Mesenteric fat pad (tissue), 1 donor: ENCODE measurements at regions not wholly inside any gene's neighbourhood (a gene's known extent, or its start where the extent isn't known, plus 50 kb on each side); places are given as distances from the start of the nearest gene placed in this dataset.

Experiments used
- DNase-seq: peaks from one replicate; pipeline ENCODE4 v3.0.0-alpha.2; 2020; ENCODE audit warnings: low spot score
- donor health status: DM: yes; HTN: yes; CAD: no.

- peak; percentile 41 for DNase-seq
These were observed 95.1 kb upstream of the GPR26 start for GRCh38 chr10:123570898-123571515.

DNA sequence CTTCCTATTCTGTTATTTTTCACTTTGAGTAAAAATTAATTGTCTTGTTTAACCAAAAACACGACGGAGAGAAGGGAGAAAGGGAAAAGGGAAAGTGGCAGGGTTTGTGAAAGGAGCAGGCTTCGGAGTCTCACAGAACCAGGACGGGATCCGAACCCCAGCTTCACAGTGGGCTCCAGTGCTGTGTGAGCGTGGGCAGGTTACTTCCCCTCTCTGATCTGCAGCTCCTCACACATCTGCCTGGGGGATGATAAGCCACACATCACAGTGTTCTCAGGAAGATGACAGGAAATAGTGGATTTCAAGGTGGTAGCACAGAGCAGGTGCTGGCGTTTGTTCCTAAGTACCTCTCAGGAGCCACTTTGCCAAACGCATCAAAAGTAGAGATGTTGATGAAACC is 94.2 kb upstream of the GPR26 start:
- peak; percentile 22 for DNase-seq

- DNase-seq, result peak; percentile 87
These were observed 92.7 kb upstream of the GPR26 start for GRCh38 chr10:123573236-123574108.

DNA sequence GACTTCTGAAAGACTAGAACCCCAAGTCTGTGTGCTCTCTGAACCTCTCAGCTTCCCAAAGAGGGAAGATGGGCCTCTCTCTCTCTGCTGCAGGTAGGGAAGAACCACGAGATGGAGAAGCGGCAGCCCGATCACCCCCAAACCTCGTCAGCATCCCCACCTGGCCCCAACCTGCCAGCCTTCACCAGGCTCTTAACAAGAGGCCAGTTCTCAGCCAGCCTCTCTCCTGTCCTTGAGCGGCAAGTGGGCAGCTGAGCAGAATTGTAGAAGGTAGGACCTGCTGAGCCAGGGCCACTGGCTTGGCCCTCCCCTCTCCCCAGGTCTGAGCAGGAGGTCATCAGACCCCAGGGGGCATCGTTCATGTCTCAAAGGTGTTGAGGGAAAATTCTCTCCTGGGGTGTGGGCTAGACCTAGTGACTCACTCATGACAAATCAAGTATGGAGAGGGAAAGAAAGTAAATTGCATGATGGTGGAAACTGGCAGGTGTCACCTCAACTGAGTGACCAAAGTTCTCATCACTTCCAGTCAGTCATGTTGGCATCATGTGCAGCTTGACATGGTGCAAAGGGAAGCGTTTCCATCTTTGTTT is 92.0 kb upstream of the GPR26 start:
- DNase-seq, result peak; percentile 35

- DNase-seq, result peak; percentile 41
These were observed 91.0 kb upstream of the GPR26 start for GRCh38 chr10:123575105-123575504.

DNA sequence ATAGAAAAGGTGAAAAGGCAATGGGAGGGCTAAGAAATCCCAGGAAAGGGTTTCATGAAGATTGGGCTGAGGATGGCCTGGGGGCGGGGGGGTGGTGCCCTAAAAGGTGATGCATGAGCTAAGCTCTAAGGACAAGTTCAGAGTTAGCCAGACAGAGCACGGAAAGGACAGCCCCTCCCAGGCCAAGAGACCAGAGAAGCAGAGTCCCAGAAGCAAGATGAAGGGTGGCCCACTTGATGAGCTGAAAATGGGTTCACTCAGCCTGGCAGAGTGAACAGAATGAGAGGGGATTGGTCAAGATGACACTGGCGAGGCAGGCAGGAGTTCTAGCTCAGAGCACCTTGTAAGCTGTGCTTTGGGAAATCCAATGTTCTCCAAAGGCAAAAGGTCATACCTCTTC is 89.4 kb upstream of the GPR26 start:
- DNase-seq, result peak; percentile 73

DNA sequence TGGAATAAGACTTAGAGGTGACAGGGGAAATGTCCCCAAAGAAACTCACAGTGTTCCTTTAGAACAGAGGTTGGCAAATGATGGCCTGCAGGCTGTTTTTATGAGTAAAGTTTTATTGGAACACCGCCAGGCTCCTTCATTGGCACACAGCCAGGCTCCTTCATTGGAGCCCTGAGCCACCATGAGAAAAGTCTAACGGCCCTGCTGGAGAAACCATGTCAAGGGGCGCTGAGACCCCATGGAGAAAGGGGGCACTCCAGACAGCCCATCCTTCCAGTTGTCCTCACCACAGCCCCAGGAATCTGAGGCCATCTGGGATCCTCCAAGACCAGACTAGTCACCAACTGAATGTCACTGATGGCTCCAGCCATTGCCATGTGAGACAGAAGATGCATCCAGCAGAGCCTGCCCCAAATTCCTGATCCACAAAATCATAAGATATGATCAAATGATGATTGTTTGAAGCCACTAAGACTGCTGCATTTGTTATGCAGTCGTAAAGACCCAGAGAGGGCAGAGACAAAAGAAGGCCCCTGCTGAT is 88.2 kb upstream of the GPR26 start:
- peak; percentile 43 for DNase-seq

DNA sequence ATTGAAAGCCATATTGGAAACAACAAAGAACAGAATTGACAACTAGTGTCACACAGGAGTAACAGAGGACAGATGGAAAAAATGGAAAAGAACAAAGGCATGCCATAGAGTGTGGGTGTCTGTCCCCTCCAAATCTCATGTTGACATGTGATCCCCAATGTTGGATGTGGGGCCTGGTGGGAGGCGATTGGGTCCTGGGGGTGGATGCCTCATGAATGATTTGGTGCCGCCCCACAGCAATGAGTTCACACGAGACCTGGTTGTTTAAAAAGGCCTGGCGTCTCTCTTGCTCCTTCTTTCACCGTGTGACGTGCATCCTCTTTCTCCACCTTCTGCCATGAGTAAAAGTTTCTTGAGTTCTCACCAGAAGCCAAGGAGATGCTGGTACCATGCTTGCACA is 87.4 kb upstream of the GPR26 start:
- peak; percentile 30 for DNase-seq

DNA sequence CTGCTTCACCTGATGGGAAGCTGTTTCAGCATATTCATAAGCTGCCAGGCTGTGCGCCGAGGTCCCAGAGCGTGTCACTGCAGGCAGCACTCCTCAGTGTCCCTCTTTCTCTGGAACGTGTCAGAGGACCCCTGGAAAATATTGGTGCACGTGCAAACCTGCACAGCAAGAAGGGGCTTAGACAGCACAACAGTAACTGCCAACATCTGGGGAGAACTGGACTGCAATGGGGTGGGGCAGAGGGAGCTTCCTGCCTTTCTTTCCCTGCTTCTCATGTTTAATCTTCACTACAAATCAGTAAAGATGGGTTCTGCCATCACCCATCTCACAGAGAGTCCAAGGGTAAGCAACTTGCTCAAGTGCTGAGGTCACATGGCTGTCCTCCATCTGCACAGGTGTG is 86.5 kb upstream of the GPR26 start:
- peak; percentile 26 for DNase-seq

DNA sequence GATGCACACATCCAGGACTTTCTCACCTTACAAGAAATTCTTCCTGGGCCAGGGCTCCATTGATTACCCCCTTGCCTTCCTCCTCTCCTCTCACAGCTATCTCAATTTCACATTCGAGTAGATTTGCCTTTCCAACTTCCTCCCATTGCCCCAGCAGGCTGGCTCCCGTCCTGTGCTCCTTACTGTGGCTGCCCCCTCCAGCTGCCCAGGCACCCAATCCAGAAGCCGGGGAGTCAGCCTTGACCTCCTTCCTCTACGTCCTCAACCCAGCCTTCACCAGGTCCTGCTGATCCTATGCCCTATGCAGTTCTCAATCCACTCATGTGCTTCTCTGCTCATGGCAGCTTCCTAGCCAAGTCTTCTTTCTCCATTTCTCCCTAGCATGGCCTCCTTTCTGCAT is 85.7 kb upstream of the GPR26 start:
- peak; percentile 79 for DNase-seq

DNA sequence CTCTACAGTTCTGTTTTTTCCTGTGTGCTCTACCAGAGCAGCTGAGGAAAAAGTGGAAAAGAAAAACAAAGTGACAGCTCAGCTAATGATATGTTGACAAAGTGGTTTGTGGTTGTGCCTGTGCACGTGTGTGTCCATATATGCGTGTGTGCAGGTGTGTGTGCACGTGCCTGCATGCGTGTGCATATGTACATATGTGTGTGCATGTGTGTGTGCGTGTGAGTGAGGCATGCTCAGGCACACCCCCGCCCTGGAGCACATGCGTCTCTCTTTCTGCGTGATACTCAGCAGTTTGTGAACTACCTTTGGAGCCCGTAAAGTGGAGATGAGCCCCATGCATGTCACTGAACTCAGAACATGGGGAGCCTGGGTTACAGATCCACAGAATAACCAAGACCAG is 84.5 kb upstream of the GPR26 start:
- DNase-seq, result peak; percentile 45

DNA sequence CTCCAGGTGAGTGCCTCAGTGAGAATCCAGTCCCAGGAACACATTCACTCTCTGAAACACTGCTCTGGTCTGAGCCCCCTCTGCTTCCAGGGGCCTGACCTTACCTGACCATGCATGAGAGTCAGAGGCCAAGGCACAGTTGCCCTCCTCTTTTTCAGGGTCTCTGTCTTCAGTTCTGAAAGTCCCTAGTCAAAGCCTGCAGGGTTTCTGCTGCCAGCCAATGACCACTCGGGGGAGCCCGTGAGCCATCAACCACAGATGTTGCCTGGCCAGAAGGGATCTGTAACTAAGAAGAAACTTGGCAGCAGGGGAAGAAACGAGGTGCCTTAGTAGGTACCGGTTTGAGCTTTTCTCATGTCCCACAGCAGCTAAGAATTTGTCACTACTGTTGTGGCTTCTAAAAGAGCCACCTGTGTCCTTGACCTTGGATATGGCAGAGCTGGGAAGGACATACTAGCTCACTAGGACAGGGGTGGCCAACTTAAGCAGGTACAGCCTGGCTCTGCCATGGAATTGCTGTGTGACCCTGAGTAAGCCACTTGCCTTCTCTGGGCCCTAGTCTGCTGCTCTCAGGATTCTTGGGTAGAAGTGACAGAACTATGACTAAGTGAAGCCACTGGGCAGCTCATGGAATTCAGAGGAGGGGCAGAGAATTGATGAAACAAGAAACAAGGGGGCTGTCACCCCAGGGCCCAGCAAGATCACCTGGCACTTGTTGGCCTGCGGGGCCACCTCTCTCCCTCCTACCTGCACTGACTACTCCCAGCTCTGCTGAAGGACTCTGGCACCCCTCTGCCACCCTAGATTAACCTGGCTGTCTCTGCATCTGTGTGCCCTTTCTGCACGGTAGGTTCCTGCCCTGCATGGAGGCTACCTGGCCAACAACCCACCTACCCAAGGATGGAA is 83.8 kb upstream of the GPR26 start:
- DNase-seq, result peak; percentile 90

DNA sequence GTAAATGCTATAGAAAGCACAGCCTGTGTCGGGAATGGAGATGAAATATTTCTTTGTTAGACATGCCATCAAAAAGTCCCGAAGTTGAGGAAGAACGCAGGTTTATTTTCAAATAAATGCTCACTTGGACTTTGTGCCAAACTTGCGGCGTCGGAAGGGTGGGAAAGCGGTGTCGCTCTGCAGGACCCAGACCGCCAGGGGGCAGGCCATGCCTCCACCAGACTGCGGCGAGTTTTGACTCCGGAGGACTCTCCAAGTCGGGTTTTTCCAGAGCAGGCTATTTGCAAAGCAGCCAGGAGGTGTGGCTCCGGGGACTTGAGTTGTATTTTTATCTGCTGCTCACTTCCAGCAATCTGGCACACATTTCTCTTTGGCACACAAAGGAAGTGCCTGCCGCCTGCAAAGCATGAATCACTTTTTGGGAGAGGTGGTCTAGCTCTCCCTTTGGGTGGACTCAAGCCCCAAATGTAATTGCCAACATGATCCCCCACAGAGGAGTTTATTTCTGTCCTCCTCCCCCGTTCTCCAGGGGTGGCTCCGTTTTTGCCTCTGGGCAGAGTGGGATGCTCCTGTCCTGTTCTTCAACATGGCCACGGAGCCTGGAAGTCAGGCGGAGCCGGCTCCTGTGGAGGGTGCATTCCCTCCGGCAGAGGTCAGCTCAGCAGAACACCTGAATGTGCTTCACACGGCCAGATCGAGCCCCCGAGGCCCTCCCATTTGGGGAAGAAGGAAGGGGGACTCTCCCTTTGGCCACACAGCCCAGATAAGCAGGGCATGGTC is 82.3 kb upstream of the GPR26 start:
- peak; percentile 90 for DNase-seq

- no peak for DNase-seq
These were observed 81.8 kb upstream of the GPR26 start for GRCh38 chr10:123584419-123584775.

- DNase-seq, result no peak
These were observed 80.4 kb upstream of the GPR26 start for GRCh38 chr10:123585477-123586445.

DNA sequence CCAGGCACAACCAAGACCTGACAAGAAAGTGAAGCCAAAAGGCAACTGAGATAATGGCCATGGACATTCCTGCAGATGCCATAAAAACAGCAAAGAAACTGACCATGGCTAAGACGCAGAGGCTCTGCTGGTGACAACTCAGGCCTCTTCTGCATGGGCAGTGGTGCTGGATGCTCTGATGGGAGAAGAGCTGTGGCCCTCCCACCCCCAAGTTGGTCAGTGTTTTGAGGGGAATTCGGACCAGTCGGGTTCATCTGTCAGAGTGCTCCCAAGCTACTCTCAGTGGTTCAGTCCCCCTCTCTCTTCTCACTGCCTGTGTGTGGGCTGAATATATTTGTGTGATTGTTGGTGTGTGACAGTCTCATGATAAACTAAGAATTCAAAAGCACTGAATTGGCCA is 79.0 kb upstream of the GPR26 start:
- peak; percentile 83 for DNase-seq

DNA sequence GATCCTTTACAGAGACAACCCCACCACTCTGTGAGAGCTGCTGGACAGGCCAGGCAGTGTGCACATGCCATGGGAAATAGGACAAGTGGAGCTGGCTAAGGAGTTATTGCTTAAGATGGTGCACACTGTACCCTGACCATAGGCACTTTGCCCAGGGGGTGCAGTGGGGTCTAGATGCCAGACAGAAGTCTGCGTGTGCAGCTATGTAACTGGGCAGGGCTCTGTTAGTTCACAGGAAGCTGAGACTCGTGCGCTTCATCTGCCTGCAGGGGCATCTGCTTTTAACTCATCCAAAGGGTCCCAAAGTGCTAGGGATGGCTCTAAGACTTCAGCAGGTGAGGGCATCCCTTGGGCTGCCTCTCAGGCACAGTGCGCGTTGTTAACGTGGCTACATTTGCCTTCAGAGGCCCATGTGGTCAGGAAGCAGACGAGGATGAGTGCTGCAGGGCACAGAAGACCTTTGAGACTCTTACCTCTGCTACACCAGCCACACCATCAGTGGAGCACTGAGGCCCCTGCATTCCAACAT is 77.7 kb upstream of the GPR26 start:
- DNase-seq, result no peak

DNA sequence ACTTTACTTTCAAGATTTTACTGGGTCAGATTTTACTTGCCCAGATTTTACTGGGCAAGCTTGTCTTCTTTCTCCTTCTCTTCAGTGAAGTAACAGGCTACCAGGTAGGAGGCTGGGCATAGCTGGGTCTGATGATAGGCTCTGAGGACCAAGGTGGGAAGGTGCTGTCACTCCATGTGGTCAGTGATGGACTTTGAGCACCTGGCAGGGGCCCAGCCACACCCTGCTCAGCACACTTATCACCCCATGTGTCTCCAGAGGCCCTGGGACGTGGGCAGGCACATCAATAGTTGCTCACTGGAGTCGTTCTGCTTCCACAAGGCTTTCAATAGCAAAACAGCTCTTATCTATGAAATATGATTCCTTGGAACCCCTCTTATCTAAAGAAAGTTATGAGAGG is 70.5 kb upstream of the GPR26 start:
- no peak for DNase-seq

- no peak for DNase-seq
These were observed 68.5 kb upstream of the GPR26 start for GRCh38 chr10:123597676-123598075.
